GM19351 (cell line): ENCODE measurements at regions not wholly inside any gene's neighbourhood (a gene's known extent, or its start where the extent isn't known, plus 50 kb on each side); places are given as distances from the start of the nearest gene placed in this dataset.
A peak's percentile ranks its signal among the peaks of the same experiment; 100 is the strongest.

ENCODE experiments used
- ATAC-seq: cut with Tn5 transposase; IDR thresholded peaks from one replicate; pipeline ENCODE4 v1.9.1; 2021; ENCODE audit warnings: mild to moderate bottlenecking, moderate library complexity; ENCODE audit not compliant: unreplicated experiment

- ATAC-seq: no peak
Observed at GRCh38 chr11:27968461-27968860, 139.5 kb downstream of the KIF18A start.

- ATAC-seq: no peak
Observed at GRCh38 chr11:27965559-27965958, 142.4 kb downstream of the KIF18A start.

GRCh38 chr11:27963370-27963769 lies 144.6 kb downstream of the KIF18A start:
- ATAC-seq: no peak

- ATAC-seq: no peak
Observed at GRCh38 chr11:27949951-27950738, 157.8 kb downstream of the KIF18A start.

- ATAC-seq: no peak
Observed at GRCh38 chr11:27945348-27945747, 162.6 kb downstream of the KIF18A start.

- no peak for ATAC-seq
Observed at GRCh38 chr11:27938011-27938410, 169.9 kb downstream of the KIF18A start.

GRCh38 chr11:27934830-27935145 lies 173.2 kb downstream of the KIF18A start:
- no peak for ATAC-seq

GRCh38 chr11:27933992-27934829 lies 173.7 kb downstream of the KIF18A start:
- no peak for ATAC-seq

- no peak for ATAC-seq
Observed at GRCh38 chr11:27931770-27932169, 176.2 kb downstream of the KIF18A start.

- no peak for ATAC-seq
Observed at GRCh38 chr11:27930946-27931345, 177.0 kb downstream of the KIF18A start.

- ATAC-seq: no peak
Observed at GRCh38 chr11:27928809-27929208, 179.1 kb downstream of the KIF18A start.

GRCh38 chr11:27926981-27927481 lies 180.9 kb downstream of the KIF18A start:
- ATAC-seq: no peak

GRCh38 chr11:27926486-27926885 lies 181.5 kb downstream of the KIF18A start:
- ATAC-seq: no peak

- no peak for ATAC-seq
Observed at GRCh38 chr11:27921472-27921871, 186.5 kb downstream of the KIF18A start.

GRCh38 chr11:27916541-27917100 lies 191.3 kb downstream of the KIF18A start:
- peak; percentile 89 for ATAC-seq

- no peak for ATAC-seq
Observed at GRCh38 chr11:27914080-27914479, 193.9 kb downstream of the KIF18A start.

GRCh38 chr11:27913650-27914049 lies 194.3 kb downstream of the KIF18A start:
- ATAC-seq: no peak

GRCh38 chr11:27912916-27913315 lies 195.0 kb downstream of the KIF18A start:
- no peak for ATAC-seq

GRCh38 chr11:27910186-27910931 lies 197.6 kb downstream of the KIF18A start:
- no peak for ATAC-seq

GRCh38 chr11:27909386-27909785 lies 198.6 kb downstream of the KIF18A start:
- no peak for ATAC-seq

GRCh38 chr11:27908621-27909020 lies 199.3 kb downstream of the KIF18A start:
- no peak for ATAC-seq
